ENCODE measurements at regions not wholly inside any gene's neighbourhood (a gene's known extent, or its start where the extent isn't known, plus 50 kb on each side); places are given as distances from the start of the nearest gene placed in this dataset.
"Not testable (repeated sequence)": the region's sequence is repeated elsewhere in the genome, so short reads cannot be mapped to it uniquely, and the experiment has no call there.

DNA sequence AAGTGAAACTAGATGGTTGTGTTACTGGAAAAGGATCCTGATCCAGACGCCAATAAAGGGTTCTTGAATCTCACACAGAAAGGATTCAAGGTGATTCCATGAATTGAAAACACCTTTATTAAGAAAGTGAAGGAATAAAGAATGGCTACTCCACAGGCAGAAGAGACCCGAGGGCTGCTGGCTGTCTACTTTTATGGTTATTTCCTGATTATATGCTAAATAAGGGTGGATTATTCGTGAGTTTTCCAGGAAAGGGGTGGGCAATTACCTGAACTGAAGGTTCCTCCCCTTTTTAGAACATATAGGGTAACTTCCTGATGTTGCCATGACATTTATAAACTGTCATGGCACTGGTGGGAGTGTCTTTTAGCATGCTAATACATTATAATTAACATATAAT lies 50.9 kb upstream of the WARS2 start:
- no peak for DNase-seq (ENCODE audit: low spot score)

DNA sequence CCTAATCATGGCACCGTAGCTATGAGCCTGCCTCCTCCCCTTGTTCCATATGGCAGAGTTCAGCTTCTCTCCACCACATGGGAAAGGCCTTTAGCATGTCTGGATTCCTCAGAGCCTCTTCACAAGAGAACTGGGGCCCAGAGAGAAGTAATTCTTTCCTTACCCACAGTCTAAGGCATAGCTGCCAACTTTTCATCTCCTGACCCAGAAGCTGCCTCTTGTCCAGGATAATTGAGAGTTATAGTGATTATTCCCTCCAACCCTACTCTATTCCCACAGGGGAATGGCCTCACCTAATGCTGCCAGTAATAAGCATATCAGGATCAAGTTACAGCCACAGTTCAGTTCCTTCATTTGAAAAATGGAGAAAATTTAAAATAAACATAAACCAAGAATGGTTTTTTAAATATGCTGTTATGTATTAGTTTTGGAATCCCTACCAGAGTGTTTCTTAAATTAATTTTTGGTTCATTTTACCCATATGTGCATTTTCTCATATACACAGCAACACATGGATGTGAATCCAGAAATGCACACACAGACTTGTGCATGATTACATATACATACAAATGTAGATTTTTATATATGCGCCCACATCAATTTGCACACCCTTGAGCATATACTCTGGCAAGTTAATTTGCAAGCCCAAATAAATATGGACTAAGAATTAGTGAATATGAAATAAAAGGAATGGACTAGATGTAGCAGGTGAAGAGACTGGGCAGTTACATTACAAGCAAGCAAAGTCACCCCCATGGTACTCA lies 63.9 kb upstream of the WARS2 start:
- DNase-seq (ENCODE audit: low spot score) = no peak

DNA sequence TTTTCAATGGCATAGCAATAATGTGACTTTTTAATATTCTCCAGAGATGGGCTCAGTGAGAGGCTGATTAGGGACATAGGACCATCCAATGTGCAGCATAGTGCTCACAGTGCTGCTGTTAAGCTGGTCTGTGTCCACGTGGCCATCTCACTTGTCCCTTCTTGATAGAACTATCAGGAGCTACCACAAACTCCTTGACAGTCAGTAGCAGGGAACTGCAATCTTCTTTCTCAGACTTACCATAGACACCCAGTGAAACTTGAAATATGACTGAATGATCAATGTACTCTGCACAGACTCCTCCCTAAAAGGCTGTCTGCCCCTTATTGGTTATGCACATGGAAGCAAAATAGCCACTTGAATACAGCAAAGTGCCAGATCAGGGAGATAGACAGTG lies 64.5 kb upstream of the WARS2 start:
- DNase-seq (ENCODE audit: low spot score) = no peak

DNA sequence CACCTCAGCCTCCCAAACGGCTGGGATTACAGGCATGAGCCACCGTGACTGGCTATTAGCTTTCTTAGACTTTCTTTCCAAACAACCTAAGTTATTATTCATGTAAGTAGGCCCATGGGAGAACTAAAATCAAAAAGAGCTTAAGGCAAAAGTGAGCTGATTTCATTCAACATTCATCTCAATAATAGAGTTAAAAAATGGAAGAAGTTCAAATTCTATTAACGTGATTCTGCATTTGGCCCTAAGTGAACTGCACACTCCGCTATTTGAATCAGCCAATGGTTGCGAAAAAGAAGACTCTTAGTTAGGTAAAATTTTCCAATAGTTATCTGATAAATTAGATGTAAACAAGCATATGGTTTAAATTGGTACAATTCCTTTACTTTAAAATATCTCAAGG lies 68.6 kb upstream of the WARS2 start:
- no peak for DNase-seq (ENCODE audit: low spot score)

DNA sequence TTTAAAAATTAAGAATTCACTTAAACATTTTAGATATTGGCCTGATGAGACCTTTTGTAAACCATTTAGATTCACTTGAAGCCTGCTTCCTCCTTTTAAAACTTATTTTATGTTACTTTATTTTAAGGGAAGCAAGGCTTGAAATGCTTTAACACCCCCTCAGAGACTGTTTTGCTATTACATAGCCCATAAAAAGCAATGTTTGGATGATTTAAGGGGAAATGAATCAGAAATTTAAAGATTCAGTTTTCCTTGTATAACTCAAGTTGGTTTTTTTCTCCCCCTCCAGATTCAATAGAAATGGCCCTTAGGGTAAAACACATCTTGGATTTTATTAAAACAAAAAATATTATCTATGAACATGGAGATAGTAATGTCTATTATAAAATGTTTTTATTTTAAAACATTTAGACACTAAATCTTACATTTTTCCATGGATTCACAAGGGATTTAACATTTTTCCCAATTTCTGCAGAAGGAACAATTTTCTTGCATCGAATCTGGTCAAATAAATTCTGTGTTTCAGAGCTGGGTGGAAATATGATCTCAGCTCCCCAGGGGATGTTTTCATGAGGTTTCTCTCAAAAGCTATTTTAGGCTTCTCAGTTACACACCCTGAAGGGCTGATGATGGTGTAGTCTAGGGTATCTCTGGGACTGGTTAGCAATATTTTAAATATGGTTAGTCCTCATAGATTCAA lies 69.3 kb upstream of the WARS2 start:
- DNase-seq (ENCODE audit: low spot score) = no peak

DNA sequence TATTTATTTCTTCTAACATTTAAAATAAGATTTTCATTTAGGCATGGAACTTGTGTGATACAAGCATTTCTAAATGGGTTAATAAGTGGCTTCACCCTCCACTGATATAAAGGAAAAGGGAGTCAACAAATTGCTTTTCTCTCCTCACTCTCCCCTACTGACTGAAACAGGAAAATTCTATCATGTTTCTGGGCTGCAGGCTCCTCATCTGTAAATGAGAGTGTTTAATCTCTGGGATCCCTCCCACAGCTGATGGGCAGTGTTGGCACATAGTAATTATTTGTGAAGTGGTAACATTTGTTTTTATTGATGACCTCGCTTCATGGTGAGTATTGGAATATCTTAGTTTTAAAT lies 69.8 kb upstream of the WARS2 start:
- DNase-seq (ENCODE audit: low spot score) = no peak

DNA sequence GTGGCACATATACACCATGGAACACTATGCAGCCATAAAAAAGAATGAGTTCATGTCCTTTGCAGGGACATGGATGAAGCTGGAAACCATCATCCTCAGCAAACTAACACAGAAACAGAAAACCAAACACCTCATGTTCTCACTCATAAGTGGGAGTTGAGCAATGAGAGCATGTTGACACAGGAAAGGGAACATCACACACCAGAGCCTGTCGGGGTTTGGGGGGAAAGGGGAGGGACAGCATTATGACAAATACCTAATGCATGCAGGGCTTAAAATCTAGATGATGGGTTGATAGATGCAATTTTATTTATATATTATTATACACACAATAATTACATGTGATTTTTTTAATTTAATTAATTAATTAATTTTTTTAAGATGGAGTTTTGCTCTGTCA lies 72.8 kb upstream of the WARS2 start:
- not testable (repeated sequence) for DNase-seq (ENCODE audit: low spot score)

DNA sequence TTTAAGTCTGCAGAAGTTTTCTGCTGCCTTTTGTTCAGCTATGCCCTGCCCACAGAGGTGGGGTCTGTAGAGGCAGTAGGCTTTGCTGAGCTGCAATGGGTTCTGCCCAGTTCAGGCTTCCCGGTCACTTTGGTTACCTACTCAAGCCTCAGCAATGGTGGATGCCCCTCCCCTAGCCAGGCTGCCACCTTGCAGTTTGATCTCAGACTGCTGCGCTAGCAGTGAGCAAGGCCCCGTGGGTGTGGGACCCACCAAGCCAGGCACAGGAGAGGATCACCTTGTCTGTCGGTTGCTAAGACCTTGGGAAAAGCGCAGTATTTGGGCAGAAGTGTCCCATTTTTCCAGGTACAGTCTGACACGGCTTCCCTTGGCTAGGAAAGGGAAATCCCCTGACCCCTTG lies 74.5 kb upstream of the WARS2 start:
- DNase-seq (ENCODE audit: low spot score) = not testable (repeated sequence)

DNA sequence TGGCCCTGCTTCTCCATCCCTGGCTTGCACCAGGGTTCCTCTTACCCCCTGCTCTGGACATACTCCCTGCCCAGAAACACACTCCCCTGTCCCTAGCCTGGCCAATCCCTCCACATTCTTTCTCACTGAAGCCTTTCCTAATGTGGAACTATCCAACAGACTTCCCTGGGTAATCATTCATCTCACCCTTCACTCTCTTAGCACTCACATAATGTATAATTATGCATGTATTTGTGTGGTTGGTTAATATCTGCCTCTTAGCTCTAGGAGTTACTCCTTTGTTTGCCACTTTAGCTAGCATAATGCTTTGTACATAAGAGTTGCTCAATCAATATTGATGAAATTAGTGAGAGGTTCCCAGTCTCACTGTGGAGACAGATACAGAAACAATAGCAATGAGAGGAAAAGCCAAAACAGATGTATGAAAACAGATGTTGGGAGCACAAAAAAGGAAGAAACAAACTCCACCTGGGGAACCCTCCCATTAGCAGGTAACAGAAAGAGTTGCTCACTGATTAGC lies 76.9 kb upstream of the WARS2 start:
- DNase-seq (ENCODE audit: low spot score) = no peak

DNA sequence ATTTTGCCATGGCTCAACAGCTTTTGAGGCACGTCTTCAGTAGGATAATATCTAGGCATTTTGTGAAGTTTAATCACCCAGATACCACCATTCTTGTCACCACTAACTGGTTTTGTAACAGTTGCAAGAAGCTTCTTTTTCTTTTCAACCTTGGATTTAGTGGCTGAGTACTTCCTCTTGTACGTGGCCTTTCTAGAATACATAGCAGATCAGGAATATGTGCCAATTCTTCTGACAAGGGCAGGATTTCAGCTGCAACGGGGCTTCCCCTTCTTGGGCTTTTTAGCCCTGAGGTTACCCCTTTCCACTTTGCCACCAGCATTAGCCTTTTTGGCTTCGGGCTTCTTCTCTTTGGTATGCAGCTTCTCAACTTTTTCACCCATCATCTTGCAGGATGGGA lies 79.3 kb upstream of the WARS2 start:
- DNase-seq (ENCODE audit: low spot score) = no peak

DNA sequence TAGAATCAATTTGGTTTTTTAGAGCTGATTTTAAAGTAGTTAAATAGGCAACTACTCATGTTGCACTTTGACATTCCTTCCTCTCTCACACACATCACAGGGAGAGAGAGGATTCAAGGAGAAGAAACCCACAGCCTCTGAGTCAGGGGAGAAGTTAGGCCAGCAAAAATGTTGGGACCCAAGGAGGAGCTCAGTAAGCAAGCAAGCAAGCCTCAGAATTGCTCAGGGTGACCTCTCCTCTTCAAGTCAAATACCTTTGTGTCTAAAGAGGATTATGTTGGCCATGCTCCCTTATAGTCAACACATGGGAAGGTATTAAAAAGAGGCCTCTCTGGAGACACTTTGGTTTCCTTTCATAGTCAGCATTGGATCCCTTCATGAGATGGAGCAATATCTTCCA lies 80.5 kb upstream of the WARS2 start:
- DNase-seq (ENCODE audit: low spot score) = no peak

DNA sequence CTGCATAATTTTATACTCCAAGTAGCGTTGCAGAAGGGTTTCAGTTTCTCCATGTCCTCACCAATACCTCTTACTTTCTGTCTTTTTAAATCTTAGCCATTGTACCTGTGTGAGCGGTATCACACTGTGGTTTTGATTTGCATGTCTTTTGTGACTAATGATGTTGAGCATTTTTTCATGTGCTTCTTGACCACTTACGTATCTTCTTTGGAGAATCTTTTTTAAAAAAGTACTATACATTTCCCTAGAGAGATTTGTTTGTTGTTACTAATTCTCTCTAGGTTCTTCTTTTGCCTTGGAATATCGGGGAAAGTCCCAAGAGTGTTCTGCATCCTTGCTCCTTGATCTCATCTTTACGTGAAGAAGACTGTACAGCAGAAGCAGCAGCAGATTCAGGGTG lies 81.8 kb upstream of the WARS2 start:
- DNase-seq (ENCODE audit: low spot score) = no peak

DNA sequence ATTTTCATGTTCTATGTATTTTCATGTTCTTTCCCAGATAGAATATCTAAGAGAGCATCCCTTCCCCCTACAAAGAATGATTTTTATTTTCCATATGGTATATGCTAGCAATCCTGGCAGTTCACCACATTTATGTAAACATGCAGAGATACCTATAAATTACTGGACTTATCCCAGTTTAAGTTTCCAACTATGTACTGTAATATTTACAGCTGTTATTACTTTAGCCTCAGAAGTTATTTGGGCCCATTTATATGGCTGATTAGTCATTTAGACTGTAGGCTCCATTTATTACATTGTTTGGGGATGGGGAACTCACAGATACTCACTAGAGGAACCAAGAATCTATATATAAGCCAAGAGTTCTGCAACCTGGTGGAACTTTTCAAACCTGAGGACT lies 84.8 kb upstream of the WARS2 start:
- DNase-seq (ENCODE audit: low spot score) = no peak

DNA sequence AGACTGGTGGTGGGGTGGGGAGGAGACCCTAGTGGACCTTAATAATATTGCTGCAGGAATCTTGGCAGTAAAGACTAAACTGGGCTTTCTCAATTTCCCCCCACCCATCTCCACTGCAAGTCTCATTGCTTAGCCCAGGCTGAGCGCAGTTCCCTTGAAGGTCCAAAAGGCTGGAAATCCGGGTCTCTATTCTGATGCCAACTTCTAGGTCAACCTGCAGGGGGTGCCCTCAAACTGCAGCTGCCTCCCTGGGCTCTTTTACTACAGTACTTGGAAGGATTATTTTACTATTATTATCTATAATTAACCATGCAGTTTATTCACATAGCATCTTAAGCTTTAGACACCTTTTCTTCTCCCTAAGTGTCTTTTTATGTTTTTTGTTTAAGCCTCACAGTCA lies 85.4 kb upstream of the WARS2 start:
- no peak for DNase-seq (ENCODE audit: low spot score)

DNA sequence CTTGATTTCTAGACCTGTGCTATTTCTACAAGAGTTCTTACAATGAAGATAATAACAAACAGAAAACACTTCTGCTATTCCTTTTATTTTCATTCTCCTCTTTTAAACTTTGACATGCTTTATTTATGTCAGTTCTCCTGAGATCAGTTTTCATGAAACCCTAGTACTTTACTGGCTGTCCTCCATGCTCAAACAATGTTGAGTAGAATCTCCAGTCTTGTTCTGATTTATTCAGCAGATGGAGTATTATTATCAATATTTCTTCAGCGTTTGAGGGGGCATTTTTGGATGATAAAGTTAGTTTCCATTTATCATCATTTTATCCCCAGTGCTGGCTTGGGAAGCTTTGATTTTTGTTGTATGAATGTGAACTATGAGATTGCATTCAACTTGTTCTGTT lies 85.9 kb upstream of the WARS2 start:
- no peak for DNase-seq (ENCODE audit: low spot score)

DNA sequence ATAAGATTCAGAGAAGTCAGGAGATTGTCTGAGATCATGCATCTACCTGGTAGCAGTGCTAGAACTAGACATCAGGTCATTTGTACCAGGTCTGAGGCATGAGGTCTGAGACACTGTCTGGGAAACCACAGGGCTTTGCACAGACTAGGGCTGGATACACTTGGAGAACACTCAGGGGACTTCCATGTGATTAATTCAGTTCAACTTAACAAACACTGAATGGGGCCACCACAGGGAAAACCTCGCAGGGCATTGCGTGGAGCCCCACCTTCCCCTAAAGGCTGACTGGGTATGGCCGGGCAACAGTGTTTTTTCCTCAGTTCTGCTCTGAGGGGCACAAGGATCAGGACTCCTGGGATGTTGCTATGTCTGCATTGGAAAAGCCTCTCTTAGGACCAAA lies 86.5 kb upstream of the WARS2 start:
- DNase-seq (ENCODE audit: low spot score) = no peak

DNA sequence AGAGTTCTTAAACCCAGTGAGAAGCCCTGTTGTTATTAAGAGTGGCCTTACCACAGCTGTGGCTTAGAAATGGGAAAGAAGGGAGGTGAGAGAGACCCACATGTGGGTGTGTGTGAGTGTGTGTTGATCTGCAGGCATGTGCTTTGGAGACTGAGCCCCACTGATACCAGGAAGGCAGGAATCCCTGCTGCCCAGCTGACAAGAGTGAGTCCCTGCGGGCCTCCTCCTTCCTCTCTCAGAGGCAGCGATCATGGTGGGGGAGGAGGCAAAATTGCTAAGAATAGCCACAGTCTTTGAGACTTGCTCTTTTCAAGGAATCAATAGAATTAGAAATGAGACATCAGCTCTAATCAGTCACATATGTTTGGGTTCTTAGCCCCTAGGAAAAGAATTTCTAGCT lies 87.0 kb upstream of the WARS2 start:
- no peak for DNase-seq (ENCODE audit: low spot score)

DNA sequence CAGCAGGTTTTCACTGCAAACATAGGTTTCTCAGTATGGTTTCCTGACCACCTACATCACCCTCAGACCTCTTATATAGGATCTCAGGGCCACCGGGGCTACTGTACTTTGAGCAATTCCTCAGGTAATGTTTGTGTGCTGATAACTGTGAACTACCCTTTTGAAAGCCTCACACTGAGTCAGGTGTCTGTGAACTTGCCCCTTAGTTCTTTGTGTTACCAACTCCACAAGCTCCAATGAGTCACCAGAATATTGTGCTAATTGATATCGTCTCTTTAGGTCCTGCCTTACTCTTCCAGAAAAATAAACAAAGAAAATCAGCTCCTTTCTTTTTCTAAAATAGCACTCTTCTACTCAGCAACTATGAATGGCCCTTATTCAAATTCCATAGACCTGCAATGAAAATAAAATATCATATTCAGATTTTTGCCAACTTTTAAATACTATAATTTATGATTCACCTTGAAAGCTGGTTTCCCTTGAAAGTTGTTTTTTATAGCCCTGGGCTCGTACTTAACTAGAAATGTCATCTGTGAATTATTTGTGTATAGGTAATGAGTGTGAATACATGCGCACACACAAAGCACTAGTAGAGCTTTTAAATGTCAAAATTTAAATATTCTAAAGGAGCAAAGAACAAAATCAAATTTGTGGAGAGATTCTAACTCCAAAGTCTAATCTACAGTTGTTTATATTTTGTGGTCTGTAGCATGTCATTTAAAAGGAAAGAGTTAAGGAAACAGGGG lies 88.1 kb upstream of the WARS2 start:
- DNase-seq (ENCODE audit: low spot score) = no peak

DNA sequence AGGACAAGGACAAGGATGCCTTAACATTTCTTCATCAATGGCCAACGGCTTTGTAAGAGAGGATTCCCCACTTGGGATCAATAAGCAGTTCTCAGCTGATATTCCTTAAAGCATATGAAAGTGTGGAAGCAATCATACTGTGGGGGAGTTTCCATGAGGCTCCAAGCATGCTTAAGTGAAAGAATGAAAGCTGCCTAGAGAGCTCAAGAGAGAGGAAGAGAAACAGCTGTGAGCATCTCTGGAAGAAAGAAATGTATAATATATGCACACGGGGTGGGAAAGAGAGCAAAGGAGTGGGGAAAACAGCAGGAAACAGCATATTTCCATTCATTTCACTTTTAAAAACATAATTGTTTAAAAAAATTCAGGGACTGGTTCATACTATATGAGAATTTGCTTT lies 94.7 kb upstream of the WARS2 start:
- DNase-seq (ENCODE audit: low spot score) = no peak

DNA sequence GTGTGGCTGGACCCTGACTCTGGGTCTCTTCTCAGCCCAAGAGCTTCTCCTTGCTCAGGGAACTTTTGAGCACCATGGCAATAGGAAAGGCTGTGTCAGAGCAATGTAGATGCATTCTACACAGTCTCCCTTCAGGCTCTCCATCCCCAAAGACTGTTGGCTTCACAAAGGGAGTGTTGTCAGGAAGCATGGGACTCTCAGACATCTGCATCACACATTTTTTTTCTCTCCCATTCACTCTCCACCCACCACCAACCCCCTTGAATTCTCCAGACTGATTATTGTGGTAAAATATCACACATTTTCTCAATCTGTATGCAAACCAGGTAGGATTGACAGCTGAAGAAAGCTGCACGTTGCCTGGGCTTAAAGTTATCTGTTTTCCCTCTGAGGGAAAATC lies 105.4 kb upstream of the WARS2 start:
- DNase-seq (ENCODE audit: low spot score) = no peak

DNA sequence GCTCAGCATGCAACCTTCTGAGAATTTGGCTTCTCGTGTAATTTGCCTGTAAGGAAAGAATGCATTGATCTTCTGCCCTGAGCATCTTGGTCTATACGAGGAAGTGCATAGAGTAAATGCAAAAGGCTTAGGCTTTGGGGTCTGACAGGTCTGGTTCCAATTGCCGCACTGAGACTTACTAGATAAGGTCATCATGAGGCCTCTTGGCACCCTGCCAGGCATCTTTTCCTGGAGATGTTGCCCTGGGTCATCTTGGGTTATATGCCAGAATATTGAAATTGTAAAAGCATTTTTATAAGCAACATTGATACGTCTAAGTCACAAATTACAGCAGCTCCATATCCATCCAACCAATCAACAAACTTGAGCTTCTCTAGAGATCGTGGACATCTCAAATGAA lies 108.8 kb upstream of the WARS2 start:
- DNase-seq (ENCODE audit: low spot score) = no peak

DNA sequence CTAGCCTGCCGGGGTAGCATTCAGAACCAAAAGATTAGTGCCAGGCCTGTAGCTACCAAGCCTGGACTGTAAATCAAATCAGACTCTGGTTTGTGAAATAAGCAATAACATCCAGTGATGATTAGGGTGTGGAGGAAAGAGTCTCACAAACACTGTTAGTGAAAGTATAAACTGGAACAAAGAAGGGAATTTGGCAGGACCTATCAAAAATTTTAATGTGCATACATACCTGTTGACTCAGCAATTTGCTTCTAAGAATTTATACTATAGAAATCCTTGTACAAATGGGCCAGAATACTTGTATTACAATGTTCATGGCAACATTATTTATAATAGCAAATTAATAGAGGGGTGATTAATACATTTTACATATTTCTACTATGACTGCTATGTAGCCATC lies 109.8 kb upstream of the WARS2 start:
- DNase-seq (ENCODE audit: low spot score) = no peak

DNA sequence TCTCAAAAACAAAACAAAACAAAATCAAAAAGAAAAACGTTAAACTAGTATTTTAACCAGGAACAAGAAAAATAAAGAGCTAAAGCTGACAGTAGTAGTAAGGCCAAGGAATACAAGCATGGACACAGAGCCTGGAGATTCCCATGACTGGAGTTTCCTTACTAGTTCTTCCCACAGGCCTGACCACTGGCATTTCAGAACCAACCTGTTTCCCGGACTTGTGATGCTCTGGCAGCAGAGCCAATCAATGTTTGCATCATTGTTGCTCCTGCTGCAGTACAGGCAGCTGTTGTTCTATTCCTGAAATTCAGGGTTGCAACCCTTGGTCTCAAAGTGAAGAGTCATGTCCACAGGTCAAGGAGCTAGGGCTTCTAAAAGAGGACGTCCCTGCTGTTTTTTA lies 111.3 kb upstream of the WARS2 start:
- DNase-seq (ENCODE audit: low spot score) = no peak
